ENCODE measurements at regions not wholly inside any gene's neighbourhood (a gene's known extent, or its start where the extent isn't known, plus 50 kb on each side); places are given as distances from the start of the nearest gene placed in this dataset.

GRCh38 chr7:49325571-49325970 lies 401.2 kb downstream of the CDC14C start:
- H3K27ac ChIP-seq, result no peak overlapping the region
- no peak overlapping the region for H3K9ac ChIP-seq (ENCODE audit: insufficient read length)
- no peak for DNase-seq (ENCODE audit: low read depth, low spot score)
- no peaks in the 10 kb centered on the region for H3K9me3 ChIP-seq (ENCODE audit: low read depth, low read length)
- no peak for TF ChIP-seq EZH2 (IDR thresholded peaks at IDR 0.05)
- TF ChIP-seq POLR2AphosphoS5 (IDR thresholded peaks at IDR 0.05; ENCODE audit: borderline replicate concordance, low read depth, low read length), result no peak
- no peak for TF ChIP-seq FOXP2 (optimal IDR thresholded peaks at IDR 0.05; ENCODE audit: control extremely low read depth, extremely low read length, insufficient read depth)
- no peak overlapping the region for H3K4me3 ChIP-seq
- no peaks in the 10 kb centered on the region for H3K36me3 ChIP-seq (ENCODE audit: insufficient read depth, low read length)

- Histone ChIP-seq H3K4me3 (no peak overlapping the region), H3K9ac (ENCODE audit: insufficient read length) (no peak overlapping the region), H3K36me3 (ENCODE audit: insufficient read depth, low read length) (no peaks in the 10 kb centered on the region), H3K9me3 (ENCODE audit: low read depth, low read length) (no peaks in the 10 kb centered on the region), H3K27ac (no peak overlapping the region)
- DNase-seq (ENCODE audit: low read depth, low spot score), result no peak
- TF ChIP-seq FOXP2 (optimal IDR thresholded peaks at IDR 0.05; ENCODE audit: control extremely low read depth, extremely low read length, insufficient read depth), result no peak
- no peak for TF ChIP-seq POLR2AphosphoS5 (IDR thresholded peaks at IDR 0.05; ENCODE audit: borderline replicate concordance, low read depth, low read length)
- TF ChIP-seq EZH2 (IDR thresholded peaks at IDR 0.05), result no peak
These were observed 402.8 kb downstream of the CDC14C start for GRCh38 chr7:49327155-49327554.

- no peak overlapping the region for H3K4me3 ChIP-seq
- H3K27ac ChIP-seq, result no peak overlapping the region
- TF ChIP-seq POLR2AphosphoS5 (IDR thresholded peaks at IDR 0.05; ENCODE audit: borderline replicate concordance, low read depth, low read length), result no peak
- TF ChIP-seq EZH2 (IDR thresholded peaks at IDR 0.05), result no peak
- TF ChIP-seq FOXP2 (optimal IDR thresholded peaks at IDR 0.05; ENCODE audit: control extremely low read depth, extremely low read length, insufficient read depth), result no peak
- no peaks in the 10 kb centered on the region for H3K9me3 ChIP-seq (ENCODE audit: low read depth, low read length)
- H3K36me3 ChIP-seq (ENCODE audit: insufficient read depth, low read length), result no peaks in the 10 kb centered on the region
- no peak overlapping the region for H3K9ac ChIP-seq (ENCODE audit: insufficient read length)
- DNase-seq (ENCODE audit: low read depth, low spot score), result no peak
These were observed 409.0 kb downstream of the CDC14C start for GRCh38 chr7:49333180-49333881.

GRCh38 chr7:49341849-49342248 lies 417.5 kb downstream of the CDC14C start:
- TF ChIP-seq FOXP2 (optimal IDR thresholded peaks at IDR 0.05; ENCODE audit: control extremely low read depth, extremely low read length, insufficient read depth), result no peak
- TF ChIP-seq POLR2AphosphoS5 (IDR thresholded peaks at IDR 0.05; ENCODE audit: borderline replicate concordance, low read depth, low read length), result no peak
- no peak for TF ChIP-seq EZH2 (IDR thresholded peaks at IDR 0.05)
- Histone ChIP-seq H3K36me3 (ENCODE audit: insufficient read depth, low read length) (no peaks in the 10 kb centered on the region), H3K9ac (ENCODE audit: insufficient read length) (no peak overlapping the region), H3K4me3 (no peak overlapping the region), H3K9me3 (ENCODE audit: low read depth, low read length) (no peaks in the 10 kb centered on the region), H3K27ac (no peak overlapping the region)
- DNase-seq (ENCODE audit: low read depth, low spot score), result no peak

- TF ChIP-seq EZH2 (IDR thresholded peaks at IDR 0.05) (no peak), FOXP2 (optimal IDR thresholded peaks at IDR 0.05; ENCODE audit: control extremely low read depth, extremely low read length, insufficient read depth) (no peak), POLR2AphosphoS5 (IDR thresholded peaks at IDR 0.05; ENCODE audit: borderline replicate concordance, low read depth, low read length) (no peak)
- Histone ChIP-seq H3K9ac (ENCODE audit: insufficient read length) (no peak overlapping the region), H3K9me3 (ENCODE audit: low read depth, low read length) (no peaks in the 10 kb centered on the region), H3K27ac (no peak overlapping the region), H3K36me3 (ENCODE audit: insufficient read depth, low read length) (no peaks in the 10 kb centered on the region), H3K4me3 (no peak overlapping the region)
- no peak for DNase-seq (ENCODE audit: low read depth, low spot score)
These were observed 420.2 kb downstream of the CDC14C start for GRCh38 chr7:49344556-49344955.

- no peak for TF ChIP-seq EZH2 (IDR thresholded peaks at IDR 0.05)
- no peak for TF ChIP-seq POLR2AphosphoS5 (IDR thresholded peaks at IDR 0.05; ENCODE audit: borderline replicate concordance, low read depth, low read length)
- no peak for TF ChIP-seq FOXP2 (optimal IDR thresholded peaks at IDR 0.05; ENCODE audit: control extremely low read depth, extremely low read length, insufficient read depth)
- no peak overlapping the region for H3K27ac ChIP-seq
- no peaks in the 10 kb centered on the region for H3K36me3 ChIP-seq (ENCODE audit: insufficient read depth, low read length)
- H3K9ac ChIP-seq (ENCODE audit: insufficient read length), result no peak overlapping the region
- H3K4me3 ChIP-seq, result no peak overlapping the region
- no peak for DNase-seq (ENCODE audit: low read depth, low spot score)
- no peaks in the 10 kb centered on the region for H3K9me3 ChIP-seq (ENCODE audit: low read depth, low read length)
These were observed 422.0 kb downstream of the CDC14C start for GRCh38 chr7:49346195-49346899.

- Histone ChIP-seq H3K9me3 (ENCODE audit: low read depth, low read length) (no peaks in the 10 kb centered on the region), H3K4me3 (no peak overlapping the region), H3K36me3 (ENCODE audit: insufficient read depth, low read length) (no peaks in the 10 kb centered on the region), H3K9ac (ENCODE audit: insufficient read length) (no peak overlapping the region), H3K27ac (no peak overlapping the region)
- TF ChIP-seq EZH2 (IDR thresholded peaks at IDR 0.05) (no peak), POLR2AphosphoS5 (IDR thresholded peaks at IDR 0.05; ENCODE audit: borderline replicate concordance, low read depth, low read length) (no peak), FOXP2 (optimal IDR thresholded peaks at IDR 0.05; ENCODE audit: control extremely low read depth, extremely low read length, insufficient read depth) (no peak)
- no peak for DNase-seq (ENCODE audit: low read depth, low spot score)
These were observed 406.4 kb upstream of the VWC2 start for GRCh38 chr7:49367072-49367471.

- Histone ChIP-seq H3K27ac (no peak overlapping the region), H3K36me3 (ENCODE audit: insufficient read depth, low read length) (no peaks in the 10 kb centered on the region), H3K4me3 (no peak overlapping the region), H3K9ac (ENCODE audit: insufficient read length) (no peak overlapping the region), H3K9me3 (ENCODE audit: low read depth, low read length) (no peaks in the 10 kb centered on the region)
- TF ChIP-seq FOXP2 (optimal IDR thresholded peaks at IDR 0.05; ENCODE audit: control extremely low read depth, extremely low read length, insufficient read depth), result no peak
- TF ChIP-seq POLR2AphosphoS5 (IDR thresholded peaks at IDR 0.05; ENCODE audit: borderline replicate concordance, low read depth, low read length), result no peak
- TF ChIP-seq EZH2 (IDR thresholded peaks at IDR 0.05), result no peak
- DNase-seq (ENCODE audit: low read depth, low spot score), result no peak
These were observed 401.7 kb upstream of the VWC2 start for GRCh38 chr7:49371771-49372170.
